IPS-15b (cell line): ENCODE measurements at regions not wholly inside any gene's neighbourhood (a gene's known extent, or its start where the extent isn't known, plus 50 kb on each side); places are given as distances from the start of the nearest gene placed in this dataset.
"Not testable (repeated sequence)": the region's sequence is repeated elsewhere in the genome, so short reads cannot be mapped to it uniquely, and the experiment has no call there.

Experiments
- H3K27me3 ChIP-seq: one replicate; pipeline ENCODE4 v1.6.1; 2013; ENCODE audit warnings: low read length; ENCODE audit not compliant: control insufficient read depth, insufficient read depth
- H3K36me3 ChIP-seq: one replicate; pipeline ENCODE4 v1.6.1; 2013; ENCODE audit warnings: low read length; ENCODE audit not compliant: control insufficient read depth, insufficient read depth
- H3K4me1 ChIP-seq: one replicate; pipeline ENCODE4 v1.6.1; 2013; ENCODE audit warnings: mild to moderate bottlenecking, low read length; ENCODE audit not compliant: control insufficient read depth, insufficient read depth
- H3K4me3 ChIP-seq: one replicate; pipeline ENCODE4 v1.5.1; 2013; ENCODE audit warnings: low read depth, low read length
- H3K9ac ChIP-seq: one replicate; pipeline ENCODE4 v1.6.1; 2013; ENCODE audit warnings: low read depth, mild to moderate bottlenecking, low read length
- H3K9me3 ChIP-seq: one replicate; pipeline ENCODE4 v1.6.1; 2013; ENCODE audit warnings: mild to moderate bottlenecking, low read length; ENCODE audit not compliant: control insufficient read depth, insufficient read depth

GRCh38 chr7:108875139-108875538, 305.5 kb downstream of the DNAJB9 start:
- H3K9me3 ChIP-seq, result peaks cover 7% of the 10 kb centered on the region
- H3K4me3 ChIP-seq, result no peak overlapping the region
- no peaks in the 10 kb centered on the region for H3K4me1 ChIP-seq
- no peak overlapping the region for H3K9ac ChIP-seq
- H3K36me3 ChIP-seq, result no peaks in the 10 kb centered on the region
- no peaks in the 10 kb centered on the region for H3K27me3 ChIP-seq

- no peaks in the 10 kb centered on the region for H3K36me3 ChIP-seq
- H3K4me1 ChIP-seq, result no peaks in the 10 kb centered on the region
- no peaks in the 10 kb centered on the region for H3K27me3 ChIP-seq
Measured at GRCh38 chr7:108890862-108891261, 321.2 kb downstream of the DNAJB9 start.

DNA sequence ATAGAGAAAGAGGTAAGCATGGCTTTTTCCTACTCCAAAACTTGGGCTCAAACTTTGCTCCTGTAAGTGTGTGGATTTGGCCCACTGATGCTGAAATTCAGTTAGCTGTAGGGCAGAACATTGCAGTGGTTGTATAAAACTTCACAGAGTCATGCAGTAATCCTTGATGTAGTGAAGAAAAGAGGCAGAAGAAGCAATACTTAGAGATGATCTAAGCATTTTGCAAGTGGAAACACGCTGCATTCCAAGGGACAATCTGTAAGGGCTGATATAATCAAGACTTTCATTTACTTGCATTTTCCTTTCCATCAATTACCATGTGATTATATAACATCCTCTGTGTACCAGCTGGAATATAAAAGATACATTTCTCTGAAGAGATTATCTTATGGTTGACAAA, 338.8 kb downstream of the DNAJB9 start:
- no peak overlapping the region for H3K9ac ChIP-seq
- no peak overlapping the region for H3K4me3 ChIP-seq
- no peaks in the 10 kb centered on the region for H3K36me3 ChIP-seq
- H3K9me3 ChIP-seq, result no peaks in the 10 kb centered on the region
- no peaks in the 10 kb centered on the region for H3K4me1 ChIP-seq
- H3K27me3 ChIP-seq, result peaks cover 3% of the 10 kb centered on the region

More at GRCh38 chr7:108890862-108891261, 321.2 kb downstream of the DNAJB9 start:
- Histone ChIP-seq H3K9ac (no peak overlapping the region), H3K4me3 (no peak overlapping the region), H3K9me3 (no peaks in the 10 kb centered on the region)

DNA sequence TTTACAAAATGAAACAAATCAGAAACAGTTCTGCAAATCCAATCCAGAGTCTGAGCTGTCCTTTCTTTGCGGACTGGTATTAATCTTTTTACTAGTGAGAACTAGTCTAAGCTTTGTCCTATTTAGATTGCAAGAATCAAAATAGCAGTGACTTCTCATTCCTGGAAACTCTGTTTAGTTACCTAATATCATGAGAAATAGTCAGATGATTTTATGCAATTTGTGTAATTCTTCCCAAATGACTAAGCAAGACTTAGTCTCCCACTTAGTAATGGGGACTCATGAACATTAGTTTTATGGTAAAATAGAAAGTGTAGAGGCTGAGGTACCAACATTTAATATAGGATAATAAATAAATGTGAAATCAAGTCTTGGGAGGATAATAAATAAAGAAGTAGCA, 341.3 kb downstream of the DNAJB9 start:
- Histone ChIP-seq H3K9me3 (no peaks in the 10 kb centered on the region), H3K27me3 (peaks cover 1% of the 10 kb centered on the region), H3K4me3 (no peak overlapping the region), H3K36me3 (no peaks in the 10 kb centered on the region), H3K4me1 (no peaks in the 10 kb centered on the region), H3K9ac (no peak overlapping the region)

DNA sequence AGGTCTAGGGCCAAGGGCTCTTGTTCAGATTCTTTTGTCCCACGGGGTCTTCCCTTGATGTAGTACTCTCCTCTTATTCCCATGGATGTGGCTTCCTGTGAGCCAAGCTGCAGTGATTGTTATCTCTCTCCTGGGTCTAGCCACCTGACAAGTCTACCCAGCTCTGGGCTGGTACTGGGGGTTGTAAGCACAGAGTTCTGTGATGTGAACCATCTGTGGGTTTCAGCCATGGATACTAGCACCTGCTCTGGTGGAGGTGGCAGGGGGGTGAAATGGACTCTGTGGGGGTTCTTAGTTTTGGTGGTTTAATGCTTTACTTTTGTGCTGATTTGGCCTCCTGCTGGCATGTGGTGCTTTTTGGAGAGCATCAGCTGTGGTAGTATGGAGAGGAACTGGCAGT, 350.8 kb downstream of the DNAJB9 start:
- Histone ChIP-seq H3K9ac (no peak overlapping the region), H3K36me3 (no peaks in the 10 kb centered on the region), H3K4me1 (no peaks in the 10 kb centered on the region), H3K27me3 (no peaks in the 10 kb centered on the region), H3K9me3 (peaks cover 3% of the 10 kb centered on the region), H3K4me3 (no peak overlapping the region)

DNA sequence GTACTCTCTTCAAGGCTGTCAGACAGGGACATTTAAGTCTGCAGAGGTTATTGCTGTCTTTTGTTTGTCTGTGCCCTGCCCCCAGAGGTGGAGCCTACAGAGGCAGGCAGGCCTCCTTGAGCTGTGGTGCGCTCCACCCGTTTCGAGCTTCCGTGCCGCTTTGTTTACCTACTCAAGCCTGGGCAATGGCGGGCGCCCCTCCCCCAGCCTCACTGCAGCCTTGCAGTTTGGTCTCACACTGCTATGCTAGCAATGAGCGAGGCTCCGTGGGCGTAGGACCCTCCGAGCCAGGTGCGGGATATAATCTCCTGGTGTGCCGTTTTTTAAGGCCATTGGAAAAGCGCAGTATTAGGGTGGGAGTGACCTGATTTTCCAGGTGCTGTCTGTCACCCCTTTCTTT, 373.4 kb downstream of the DNAJB9 start:
- not testable (repeated sequence) for H3K36me3 ChIP-seq, H3K9me3 ChIP-seq, H3K27me3 ChIP-seq, H3K4me1 ChIP-seq, H3K4me3 ChIP-seq, H3K9ac ChIP-seq

- no peaks in the 10 kb centered on the region for H3K36me3 ChIP-seq
- H3K9ac ChIP-seq, result no peak overlapping the region
- H3K27me3 ChIP-seq, result no peaks in the 10 kb centered on the region
- no peaks in the 10 kb centered on the region for H3K4me1 ChIP-seq
- peaks cover 9% of the 10 kb centered on the region for H3K9me3 ChIP-seq
- H3K4me3 ChIP-seq, result no peak overlapping the region
Measured at GRCh38 chr7:108947526-108947925, 377.9 kb downstream of the DNAJB9 start.

GRCh38 chr7:108972004-108972403, 402.3 kb downstream of the DNAJB9 start:
- no peak overlapping the region for H3K9ac ChIP-seq

DNA sequence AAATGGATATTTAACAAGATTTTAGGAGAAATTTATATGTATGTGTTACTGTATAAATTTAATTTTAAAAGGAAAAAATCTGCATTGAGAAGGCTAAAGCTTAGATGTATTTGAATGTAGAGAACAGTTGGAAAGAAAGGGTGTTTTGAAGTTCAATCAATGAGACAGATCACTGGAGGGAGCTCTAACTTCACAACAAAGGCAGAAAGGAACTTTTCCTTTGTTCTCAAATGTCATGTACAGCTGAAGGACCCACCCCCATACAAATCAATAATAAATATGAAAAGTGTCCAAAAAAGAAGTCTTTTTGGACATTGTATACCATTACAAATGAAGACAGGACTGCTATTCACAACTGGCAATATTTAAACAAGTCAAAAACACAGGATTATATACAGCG, 403.4 kb downstream of the DNAJB9 start:
- no peak overlapping the region for H3K9ac ChIP-seq
- no peaks in the 10 kb centered on the region for H3K9me3 ChIP-seq
- no peak overlapping the region for H3K4me3 ChIP-seq
- H3K4me1 ChIP-seq, result no peaks in the 10 kb centered on the region
- no peaks in the 10 kb centered on the region for H3K27me3 ChIP-seq
- H3K36me3 ChIP-seq, result no peaks in the 10 kb centered on the region

More at GRCh38 chr7:108972004-108972403, 402.3 kb downstream of the DNAJB9 start:
- no peak overlapping the region for H3K4me3 ChIP-seq
- no peaks in the 10 kb centered on the region for H3K4me1 ChIP-seq
- no peaks in the 10 kb centered on the region for H3K27me3 ChIP-seq
- H3K36me3 ChIP-seq, result no peaks in the 10 kb centered on the region
- no peaks in the 10 kb centered on the region for H3K9me3 ChIP-seq

DNA sequence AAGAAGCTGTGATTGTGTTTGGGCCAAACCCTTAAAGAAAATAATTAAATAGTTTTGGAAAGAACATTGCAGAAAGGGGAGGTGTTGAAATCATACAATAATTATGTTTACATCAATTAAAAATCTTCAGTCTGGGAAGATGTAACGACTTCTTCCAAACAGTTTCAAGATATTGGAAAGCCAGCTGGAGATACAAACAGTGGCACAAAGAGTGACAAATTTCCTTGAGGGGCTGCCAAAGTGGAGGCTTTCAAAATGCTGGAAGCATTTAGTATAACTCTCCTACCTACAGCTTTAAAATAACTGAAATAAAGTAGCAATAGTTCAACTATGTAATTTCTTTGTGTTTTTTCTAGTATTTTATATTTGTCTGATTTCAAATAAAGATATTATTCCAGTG, 405.0 kb downstream of the DNAJB9 start:
- H3K9me3 ChIP-seq, result no peaks in the 10 kb centered on the region
- H3K36me3 ChIP-seq, result no peaks in the 10 kb centered on the region
- no peak overlapping the region for H3K4me3 ChIP-seq
- no peaks in the 10 kb centered on the region for H3K27me3 ChIP-seq
- no peak overlapping the region for H3K9ac ChIP-seq
- no peaks in the 10 kb centered on the region for H3K4me1 ChIP-seq

DNA sequence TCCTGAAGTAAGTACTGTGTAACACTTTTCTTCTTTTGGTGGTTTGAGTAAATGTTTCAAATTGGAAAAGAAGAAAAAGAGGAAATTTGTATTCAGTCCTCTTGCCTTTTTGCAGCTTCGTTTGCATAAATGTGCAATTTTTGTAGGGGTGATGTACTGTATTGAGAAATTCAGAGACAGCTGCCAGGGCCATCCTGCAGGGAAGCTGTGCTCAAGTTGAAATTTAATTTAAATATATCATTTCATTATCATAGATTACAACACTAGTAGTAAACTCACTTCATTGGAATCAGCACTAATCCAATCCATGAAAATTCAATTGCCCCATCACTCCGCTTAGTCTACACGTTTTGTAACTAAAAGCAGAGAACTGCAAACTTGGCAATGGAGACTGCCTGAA, 415.4 kb downstream of the DNAJB9 start:
- H3K9ac ChIP-seq, result no peak overlapping the region
- H3K27me3 ChIP-seq, result no peaks in the 10 kb centered on the region
- H3K9me3 ChIP-seq, result no peaks in the 10 kb centered on the region
- no peaks in the 10 kb centered on the region for H3K36me3 ChIP-seq
- H3K4me3 ChIP-seq, result no peak overlapping the region
- no peaks in the 10 kb centered on the region for H3K4me1 ChIP-seq

DNA sequence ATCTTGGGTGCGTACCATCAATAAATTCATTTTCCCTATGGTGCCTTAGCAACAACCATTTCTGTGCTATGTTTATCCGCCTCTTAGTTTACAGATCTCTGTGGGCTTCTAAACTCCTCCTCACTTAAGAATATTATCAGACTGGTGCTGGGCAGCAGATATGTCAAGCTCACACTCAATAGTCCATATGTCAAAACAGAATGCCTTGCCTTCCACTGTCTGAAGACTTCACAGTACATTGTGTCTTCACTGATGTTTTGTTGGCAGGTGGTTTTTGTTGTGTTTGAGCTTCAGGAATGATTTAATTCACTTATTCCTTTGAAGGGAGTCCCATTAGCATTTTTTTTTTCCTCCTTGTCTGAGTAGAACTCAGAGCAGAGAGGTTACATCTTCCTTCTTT, 419.6 kb downstream of the DNAJB9 start:
- Histone ChIP-seq H3K4me3 (no peak overlapping the region), H3K9me3 (no peaks in the 10 kb centered on the region), H3K9ac (no peak overlapping the region)

DNA sequence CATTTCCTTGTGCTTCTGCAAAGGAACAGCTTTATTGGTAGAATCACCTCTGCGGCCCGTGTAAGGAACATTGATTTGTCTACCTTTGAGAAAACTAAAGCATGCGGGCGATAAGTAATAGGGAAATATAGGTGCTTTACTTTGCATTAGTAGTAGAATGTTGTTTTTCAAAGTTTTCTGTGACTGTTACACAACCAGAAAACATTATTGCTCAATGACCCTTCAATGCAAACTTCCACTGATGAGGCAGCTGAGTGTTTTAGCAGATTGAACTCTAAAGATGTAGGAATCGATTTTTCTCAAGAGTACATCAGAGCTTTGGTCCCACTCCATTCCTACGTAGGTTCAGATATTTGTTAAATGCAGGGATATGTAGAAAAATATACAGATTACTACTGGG, 427.8 kb downstream of the DNAJB9 start:
- Histone ChIP-seq H3K36me3 (no peaks in the 10 kb centered on the region), H3K4me1 (no peaks in the 10 kb centered on the region), H3K9ac (no peak overlapping the region), H3K4me3 (no peak overlapping the region), H3K27me3 (no peaks in the 10 kb centered on the region), H3K9me3 (no peaks in the 10 kb centered on the region)

More for the DNA sequence above, 419.6 kb downstream of the DNAJB9 start:
- Histone ChIP-seq H3K4me1 (no peaks in the 10 kb centered on the region), H3K36me3 (no peaks in the 10 kb centered on the region), H3K27me3 (no peaks in the 10 kb centered on the region)
